ENCODE measurements at regions not wholly inside any gene's neighbourhood (a gene's known extent, or its start where the extent isn't known, plus 50 kb on each side); places are given as distances from the start of the nearest gene placed in this dataset.

DNA sequence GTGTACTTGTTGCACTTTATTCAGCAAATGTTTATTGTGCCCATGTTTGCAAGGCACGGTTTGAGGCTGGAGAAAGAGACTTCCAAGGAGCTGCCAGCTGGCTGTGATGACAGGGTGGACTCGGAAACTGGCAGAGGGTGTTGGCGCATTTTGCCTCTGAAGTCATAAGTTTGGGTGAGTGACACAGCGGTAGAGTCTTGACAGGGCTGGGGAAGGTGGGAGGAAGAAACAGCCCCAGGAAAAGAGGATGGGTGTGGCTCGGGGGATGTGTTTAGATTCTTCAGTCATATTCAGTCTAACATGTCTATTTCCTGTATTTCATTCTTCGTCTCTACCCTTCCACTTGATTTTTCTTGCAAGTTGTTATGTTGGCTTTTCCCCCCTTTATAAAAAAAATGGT is 77.0 kb upstream of the STOX2 start:
- DNase-seq (ENCODE audit: low spot score) (no peak), ATAC-seq (no peak)
- Histone ChIP-seq H3K4me2 (no peak overlapping the region), H3K36me3 (ENCODE audit: insufficient read depth) (no peaks in the 10 kb centered on the region), H2AFZ (no peak overlapping the region), H4K20me1 (replicated peaks; ENCODE audit: insufficient read depth) (no peaks in the 10 kb centered on the region), H3K4me3 (no peak overlapping the region), H3K27me3 (ENCODE audit: insufficient read depth) (no peaks in the 10 kb centered on the region), H3K4me1 (ENCODE audit: insufficient read depth) (no peaks in the 10 kb centered on the region), H3K9me2 (ENCODE audit: insufficient read depth) (0 out of 2 replicates have a peak, but pooled peaks cover 2% of the 10 kb centered on the region), H3K27ac (ENCODE audit: low read depth) (no peak overlapping the region), H3K79me2 (replicated peaks; ENCODE audit: insufficient read depth) (no peaks in the 10 kb centered on the region), H3F3A (replicated peaks; ENCODE audit: low read depth) (no peaks in the 10 kb centered on the region)
- Mint-ChIP-seq H3K9me3 (peaks cover 3% of the 10 kb centered on the region; the same call in 1 of the 3 replicates), H3K4me1 (peaks cover 15% of the 10 kb centered on the region), H3K36me3 (ENCODE audit: low read depth) (no peaks in the 10 kb centered on the region; the same call in 2 of the 3 replicates), H3K27ac (no peak overlapping the region), H3K4me3 (no peak overlapping the region), H3K27me3 (ENCODE audit: insufficient read depth, low read depth, poor library complexity) (peaks cover 6% of the 10 kb centered on the region)
- TF ChIP-seq, protein P1, sequence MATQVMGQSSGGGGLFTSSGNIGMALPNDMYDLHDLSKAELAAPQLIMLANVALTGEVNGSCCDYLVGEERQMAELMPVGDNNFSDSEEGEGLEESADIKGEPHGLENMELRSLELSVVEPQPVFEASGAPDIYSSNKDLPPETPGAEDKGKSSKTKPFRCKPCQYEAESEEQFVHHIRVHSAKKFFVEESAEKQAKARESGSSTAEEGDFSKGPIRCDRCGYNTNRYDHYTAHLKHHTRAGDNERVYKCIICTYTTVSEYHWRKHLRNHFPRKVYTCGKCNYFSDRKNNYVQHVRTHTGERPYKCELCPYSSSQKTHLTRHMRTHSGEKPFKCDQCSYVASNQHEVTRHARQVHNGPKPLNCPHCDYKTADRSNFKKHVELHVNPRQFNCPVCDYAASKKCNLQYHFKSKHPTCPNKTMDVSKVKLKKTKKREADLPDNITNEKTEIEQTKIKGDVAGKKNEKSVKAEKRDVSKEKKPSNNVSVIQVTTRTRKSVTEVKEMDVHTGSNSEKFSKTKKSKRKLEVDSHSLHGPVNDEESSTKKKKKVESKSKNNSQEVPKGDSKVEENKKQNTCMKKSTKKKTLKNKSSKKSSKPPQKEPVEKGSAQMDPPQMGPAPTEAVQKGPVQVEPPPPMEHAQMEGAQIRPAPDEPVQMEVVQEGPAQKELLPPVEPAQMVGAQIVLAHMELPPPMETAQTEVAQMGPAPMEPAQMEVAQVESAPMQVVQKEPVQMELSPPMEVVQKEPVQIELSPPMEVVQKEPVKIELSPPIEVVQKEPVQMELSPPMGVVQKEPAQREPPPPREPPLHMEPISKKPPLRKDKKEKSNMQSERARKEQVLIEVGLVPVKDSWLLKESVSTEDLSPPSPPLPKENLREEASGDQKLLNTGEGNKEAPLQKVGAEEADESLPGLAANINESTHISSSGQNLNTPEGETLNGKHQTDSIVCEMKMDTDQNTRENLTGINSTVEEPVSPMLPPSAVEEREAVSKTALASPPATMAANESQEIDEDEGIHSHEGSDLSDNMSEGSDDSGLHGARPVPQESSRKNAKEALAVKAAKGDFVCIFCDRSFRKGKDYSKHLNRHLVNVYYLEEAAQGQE (IDR thresholded peaks at IDR 0.05; ENCODE audit: unreplicated experiment) = no peak
- TF ChIP-seq, protein P2, sequence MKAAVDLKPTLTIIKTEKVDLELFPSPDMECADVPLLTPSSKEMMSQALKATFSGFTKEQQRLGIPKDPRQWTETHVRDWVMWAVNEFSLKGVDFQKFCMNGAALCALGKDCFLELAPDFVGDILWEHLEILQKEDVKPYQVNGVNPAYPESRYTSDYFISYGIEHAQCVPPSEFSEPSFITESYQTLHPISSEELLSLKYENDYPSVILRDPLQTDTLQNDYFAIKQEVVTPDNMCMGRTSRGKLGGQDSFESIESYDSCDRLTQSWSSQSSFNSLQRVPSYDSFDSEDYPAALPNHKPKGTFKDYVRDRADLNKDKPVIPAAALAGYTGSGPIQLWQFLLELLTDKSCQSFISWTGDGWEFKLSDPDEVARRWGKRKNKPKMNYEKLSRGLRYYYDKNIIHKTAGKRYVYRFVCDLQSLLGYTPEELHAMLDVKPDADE (IDR thresholded peaks at IDR 0.05) = no peak
- TF ChIP-seq, protein P3, sequence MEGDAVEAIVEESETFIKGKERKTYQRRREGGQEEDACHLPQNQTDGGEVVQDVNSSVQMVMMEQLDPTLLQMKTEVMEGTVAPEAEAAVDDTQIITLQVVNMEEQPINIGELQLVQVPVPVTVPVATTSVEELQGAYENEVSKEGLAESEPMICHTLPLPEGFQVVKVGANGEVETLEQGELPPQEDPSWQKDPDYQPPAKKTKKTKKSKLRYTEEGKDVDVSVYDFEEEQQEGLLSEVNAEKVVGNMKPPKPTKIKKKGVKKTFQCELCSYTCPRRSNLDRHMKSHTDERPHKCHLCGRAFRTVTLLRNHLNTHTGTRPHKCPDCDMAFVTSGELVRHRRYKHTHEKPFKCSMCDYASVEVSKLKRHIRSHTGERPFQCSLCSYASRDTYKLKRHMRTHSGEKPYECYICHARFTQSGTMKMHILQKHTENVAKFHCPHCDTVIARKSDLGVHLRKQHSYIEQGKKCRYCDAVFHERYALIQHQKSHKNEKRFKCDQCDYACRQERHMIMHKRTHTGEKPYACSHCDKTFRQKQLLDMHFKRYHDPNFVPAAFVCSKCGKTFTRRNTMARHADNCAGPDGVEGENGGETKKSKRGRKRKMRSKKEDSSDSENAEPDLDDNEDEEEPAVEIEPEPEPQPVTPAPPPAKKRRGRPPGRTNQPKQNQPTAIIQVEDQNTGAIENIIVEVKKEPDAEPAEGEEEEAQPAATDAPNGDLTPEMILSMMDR (conservative IDR thresholded peaks at IDR 0.05; ENCODE audit: low read depth in 2 of 2) = no peak
- TF ChIP-seq STAT1 (IDR thresholded peaks at IDR 0.05; ENCODE audit: unreplicated experiment) (no peak), ZNF331 (CRISPR knock-in tag; IDR thresholded peaks at IDR 0.05; ENCODE audit: low read depth) (no peak), CREB1 (CRISPR knock-in tag; IDR thresholded peaks at IDR 0.05; ENCODE audit: low read depth) (no peak)

DNA sequence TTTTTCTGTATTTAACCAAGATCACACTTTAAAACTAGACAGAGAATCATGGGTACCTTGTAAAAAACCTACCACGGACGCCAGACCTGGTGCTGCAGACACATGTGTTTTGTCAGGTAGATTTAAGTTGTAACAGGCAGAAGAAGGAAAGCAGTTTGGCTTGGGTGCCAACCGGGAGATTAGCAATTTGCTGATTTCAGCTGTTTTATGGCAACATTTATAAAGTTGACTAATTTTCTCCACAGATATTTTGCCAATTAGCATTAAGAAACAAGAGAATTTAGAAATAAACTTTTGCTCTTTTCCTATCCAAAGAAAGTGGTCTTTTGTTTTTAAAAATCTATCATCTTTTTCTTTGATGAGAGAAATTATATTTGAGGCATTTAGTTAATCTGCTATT is 76.3 kb upstream of the STOX2 start:
- Histone ChIP-seq H3F3A (replicated peaks; ENCODE audit: low read depth) (no peaks in the 10 kb centered on the region), H3K36me3 (ENCODE audit: insufficient read depth) (no peaks in the 10 kb centered on the region), H3K4me1 (ENCODE audit: insufficient read depth) (no peaks in the 10 kb centered on the region), H2AFZ (no peak overlapping the region), H3K4me2 (no peak overlapping the region), H3K27ac (ENCODE audit: low read depth) (no peak overlapping the region), H3K4me3 (no peak overlapping the region), H4K20me1 (replicated peaks; ENCODE audit: insufficient read depth) (no peaks in the 10 kb centered on the region), H3K79me2 (replicated peaks; ENCODE audit: insufficient read depth) (no peaks in the 10 kb centered on the region), H3K9me2 (ENCODE audit: insufficient read depth) (0 out of 2 replicates have a peak, but pooled peaks cover 2% of the 10 kb centered on the region), H3K27me3 (ENCODE audit: insufficient read depth) (no peaks in the 10 kb centered on the region)
- no peaks in the 10 kb centered on the region for H3K9me3 Mint-ChIP-seq
- no peak overlapping the region for H3K27ac Mint-ChIP-seq
- peaks cover 2% of the 10 kb centered on the region for H3K27me3 Mint-ChIP-seq (ENCODE audit: insufficient read depth, low read depth, poor library complexity)
- H3K4me3 Mint-ChIP-seq = no peak overlapping the region
- H3K4me1 Mint-ChIP-seq = peaks cover 15% of the 10 kb centered on the region
- ATAC-seq (no peak), DNase-seq (ENCODE audit: low spot score) (no peak)
- TF ChIP-seq ZNF114 (CRISPR knock-in tag; IDR thresholded peaks at IDR 0.05) (no peak), EZH2 (IDR thresholded peaks at IDR 0.05; ENCODE audit: low read depth, unreplicated experiment) (no peak)
- H3K36me3 Mint-ChIP-seq (ENCODE audit: low read depth) = no peaks in the 10 kb centered on the region
